HepG2 (cell line): ENCODE measurements at regions not wholly inside any gene's neighbourhood (a gene's known extent, or its start where the extent isn't known, plus 50 kb on each side); places are given as distances from the start of the nearest gene placed in this dataset.

Experiments
- ATF1 ChIP-seq: IDR thresholded peaks from 2 replicates; pipeline ENCODE4 v1.6.1; 2016; ENCODE audit warnings: mild to moderate bottlenecking, control low read depth
- CHCHD3 ChIP-seq: sonication (generic); formaldehyde crosslinking; IDR thresholded peaks from 2 replicates; pipeline ENCODE4 v1.8.0; 2022; ENCODE audit warnings: mild to moderate bottlenecking, missing genetic modification reagents, moderate library complexity
- CREB1 ChIP-seq, 2 experiments: fragments of 450-650 bp in 1 of 2; IDR thresholded peaks; 2 replicates each; pipeline ENCODE4 v1.6.1; 2016 to 2017; ENCODE audit warnings: control low read depth in 1 of 2, mild to moderate bottlenecking in 1 of 2, missing compliant biosample characterization in 1 of 2, missing genetic modification characterization in 1 of 2
- GABPA ChIP-seq, 2 experiments: IDR thresholded peaks; 2 replicates each; pipeline ENCODE4 v1.6.1; 2011 to 2016; ENCODE audit warnings: low read depth in 2 of 2, low read length in 1 of 2, missing biosample characterization in 1 of 2, missing genetic modification characterization in 1 of 2
- GPN1 ChIP-seq: sonication (generic); formaldehyde crosslinking; IDR thresholded peaks from 2 replicates; pipeline ENCODE4 v1.5.1; 2020; ENCODE audit warnings: missing genetic modification reagents, borderline replicate concordance
- HNF4A ChIP-seq: sonication (generic); formaldehyde crosslinking; IDR thresholded peaks from 2 replicates; pipeline ENCODE4 v1.4.0; 2020; ENCODE audit warnings: missing genetic modification reagents
- JUN ChIP-seq: sonication (generic); formaldehyde crosslinking; IDR thresholded peaks from 2 replicates; pipeline ENCODE4 v1.4.0; 2020; ENCODE audit warnings: mild to moderate bottlenecking, missing genetic modification reagents
- KAT8 ChIP-seq: IDR thresholded peaks from 2 replicates; pipeline ENCODE4 v1.6.1; 2016; ENCODE audit warnings: missing genetic modification reagents, missing compliant biosample characterization
- MATR3 ChIP-seq: sonication (generic); formaldehyde crosslinking; IDR thresholded peaks from 2 replicates; pipeline ENCODE4 v1.4.0; 2020; ENCODE audit warnings: missing genetic modification reagents
- NFRKB ChIP-seq: fragments of 450-650 bp; IDR thresholded peaks from 2 replicates; pipeline ENCODE4 v1.6.1; 2017
- SOX5 ChIP-seq: IDR thresholded peaks from 2 replicates; pipeline ENCODE4 v1.6.1; 2016; ENCODE audit warnings: borderline replicate concordance
- SP1 ChIP-seq, 2 experiments: fragments of 450-650 bp in 1 of 2; sonication (generic) in 1 of 2; formaldehyde crosslinking in 1 of 2; IDR thresholded peaks; 2 replicates each; pipeline versions ENCODE4 v1.4.0 to v1.6.1; 2016 to 2020; ENCODE audit warnings: missing genetic modification reagents in 1 of 2
- SRF ChIP-seq: IDR thresholded peaks from 2 replicates; pipeline ENCODE4 v1.6.1; 2011; ENCODE audit warnings: mild to moderate bottlenecking, low read depth, low read length, moderate library complexity
- TEAD3 ChIP-seq: optimal IDR thresholded peaks from 2 replicates; pipeline ENCODE3; 2016; ENCODE audit warnings: borderline replicate concordance
- ZBTB42 ChIP-seq: sonication (generic); formaldehyde crosslinking; IDR thresholded peaks from 2 replicates; pipeline ENCODE4 v1.5.0; 2020; ENCODE audit warnings: mild to moderate bottlenecking, missing genetic modification reagents
- ZMYM4 ChIP-seq: sonication (generic); formaldehyde crosslinking; IDR thresholded peaks from 2 replicates; pipeline ENCODE4 v1.8.1; 2023; ENCODE audit warnings: mild to moderate bottlenecking, missing genetic modification reagents
- ZNF24 ChIP-seq: fragments of 450-650 bp; IDR thresholded peaks from 2 replicates; pipeline ENCODE4 v1.6.1; 2017; ENCODE audit warnings: antibody characterized with exemption, mild to moderate bottlenecking
- ZNF354B ChIP-seq: sonication (generic); formaldehyde crosslinking; IDR thresholded peaks from 2 replicates; pipeline ENCODE4 v1.8.0; 2022; ENCODE audit warnings: mild to moderate bottlenecking, missing genetic modification reagents
- ZNF782 ChIP-seq: sonication (generic); formaldehyde crosslinking; IDR thresholded peaks from 2 replicates; pipeline ENCODE4 v1.4.0; 2020; ENCODE audit warnings: missing genetic modification reagents, mild to moderate bottlenecking, borderline replicate concordance
- TF ChIP-seq, protein P1 (sequence below): IDR thresholded peaks from 2 replicates; pipeline ENCODE4 v1.6.1; 2016; ENCODE audit warnings: missing biosample characterization, missing genetic modification reagents, low read depth
- TF ChIP-seq, protein P2 (sequence below): sonication (generic); formaldehyde crosslinking; IDR thresholded peaks from 2 replicates; pipeline ENCODE4 v1.5.0; 2020; ENCODE audit warnings: mild to moderate bottlenecking, missing genetic modification reagents
- TF ChIP-seq, protein P3 (sequence below): sonication (generic); formaldehyde crosslinking; conservative IDR thresholded peaks from 2 replicates; pipeline ENCODE4 v1.8.0; 2022; ENCODE audit warnings: mild to moderate bottlenecking, moderate library complexity, missing genetic modification reagents
- TF ChIP-seq, protein P4 (sequence below): sonication (generic); formaldehyde crosslinking; conservative IDR thresholded peaks from 2 replicates; pipeline ENCODE4 v1.4.0; 2020; ENCODE audit warnings: missing genetic modification reagents

DNA sequence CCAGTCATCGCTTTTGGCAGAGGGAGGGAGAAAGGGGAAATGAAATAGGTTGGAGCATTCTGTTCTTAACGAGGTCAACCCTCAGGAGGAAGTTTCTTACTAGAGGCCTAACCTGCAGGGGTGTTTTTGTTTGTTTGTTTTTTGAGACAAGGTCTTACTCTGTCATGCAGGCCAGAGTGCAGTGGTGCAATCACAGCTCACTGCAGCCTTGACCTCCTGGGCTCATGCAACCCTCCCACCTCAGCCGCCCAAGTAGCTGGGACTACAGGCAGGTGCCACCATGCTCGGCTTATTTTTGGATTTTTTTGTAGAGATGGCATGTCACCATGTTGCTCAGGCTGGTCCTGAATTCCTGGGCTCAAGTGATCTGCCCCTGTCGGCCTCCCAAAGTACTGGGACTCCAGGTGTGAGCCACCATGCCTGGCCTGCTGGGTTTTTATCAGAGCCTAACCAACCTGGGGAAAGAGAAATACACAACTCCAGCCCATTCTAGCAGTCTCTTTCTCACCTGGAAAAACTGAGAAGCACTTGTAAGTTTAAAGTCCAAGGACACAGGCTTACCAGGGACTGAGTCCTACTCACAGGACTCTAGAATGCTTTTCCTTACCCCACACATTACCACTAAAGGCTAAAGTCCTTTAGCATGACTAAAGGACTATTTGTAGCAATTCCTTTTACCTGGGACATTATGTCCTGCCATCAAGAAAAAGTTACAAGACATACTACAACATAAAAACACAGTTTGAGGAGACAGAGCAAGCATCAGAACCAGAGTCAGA lies 101.0 kb upstream of the EGFR start (continued):
- TF ChIP-seq MATR3 (CRISPR knock-in tag) (no peak), ZNF354B (CRISPR knock-in tag) (no peak), SP1 (IDR thresholded peaks at IDR 0.05) (no peak), SP1 (CRISPR knock-in tag; IDR thresholded peaks at IDR 0.05) (no peak), ZBTB42 (CRISPR knock-in tag) (no peak), ZNF24 (no peak), GABPA (IDR thresholded peaks at IDR 0.05; ENCODE audit: low read depth, low read length) (no peak), GABPA (CRISPR knock-in tag; IDR thresholded peaks at IDR 0.05; ENCODE audit: low read depth) (0 out of 2 replicates have a peak, but pooled peaks have one; percentile 22), CHCHD3 (CRISPR knock-in tag) (no peak), SRF (no peak), GPN1 (no peak), CREB1 (IDR thresholded peaks at IDR 0.05) (no peak), CREB1 (CRISPR knock-in tag; IDR thresholded peaks at IDR 0.05) (0 out of 2 replicates have a peak, but pooled peaks have one; percentile 13), SOX5 (CRISPR knock-in tag) (peak; percentile 50; the same call in 1 of the 2 replicates), JUN (CRISPR knock-in tag) (no peak), TEAD3 (CRISPR knock-in tag) (no peak), ATF1 (no peak), HNF4A (CRISPR knock-in tag) (peak; percentile 78), KAT8 (CRISPR knock-in tag) (peak; percentile 31; the same call in 1 of the 2 replicates), ZMYM4 (CRISPR knock-in tag) (peak; percentile 79), NFRKB (no peak), ZNF782 (no peak)
- TF ChIP-seq, protein P1, sequence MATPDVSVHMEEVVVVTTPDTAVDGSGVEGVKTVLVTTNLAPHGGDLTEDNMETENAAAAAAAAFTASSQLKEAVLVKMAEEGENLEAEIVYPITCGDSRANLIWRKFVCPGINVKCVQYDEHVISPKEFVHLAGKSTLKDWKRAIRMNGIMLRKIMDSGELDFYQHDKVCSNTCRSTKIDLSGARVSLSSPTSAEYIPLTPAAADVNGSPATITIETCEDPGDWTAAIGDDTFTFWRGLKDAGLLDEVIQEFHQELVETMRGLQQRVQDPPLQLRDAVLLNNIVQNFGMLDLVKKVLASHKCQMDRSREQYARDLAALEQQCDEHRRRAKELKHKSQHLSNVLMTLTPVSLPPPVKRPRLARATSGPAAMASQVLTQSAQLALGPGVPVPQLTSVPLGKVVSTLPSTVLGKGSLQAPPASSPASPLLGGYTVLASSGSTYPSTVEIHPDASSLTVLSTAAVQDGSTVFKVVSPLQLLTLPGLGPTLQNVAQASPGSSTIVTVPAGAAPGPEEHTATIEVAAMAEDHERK (CRISPR knock-in tag): no peak
- TF ChIP-seq, protein P2, sequence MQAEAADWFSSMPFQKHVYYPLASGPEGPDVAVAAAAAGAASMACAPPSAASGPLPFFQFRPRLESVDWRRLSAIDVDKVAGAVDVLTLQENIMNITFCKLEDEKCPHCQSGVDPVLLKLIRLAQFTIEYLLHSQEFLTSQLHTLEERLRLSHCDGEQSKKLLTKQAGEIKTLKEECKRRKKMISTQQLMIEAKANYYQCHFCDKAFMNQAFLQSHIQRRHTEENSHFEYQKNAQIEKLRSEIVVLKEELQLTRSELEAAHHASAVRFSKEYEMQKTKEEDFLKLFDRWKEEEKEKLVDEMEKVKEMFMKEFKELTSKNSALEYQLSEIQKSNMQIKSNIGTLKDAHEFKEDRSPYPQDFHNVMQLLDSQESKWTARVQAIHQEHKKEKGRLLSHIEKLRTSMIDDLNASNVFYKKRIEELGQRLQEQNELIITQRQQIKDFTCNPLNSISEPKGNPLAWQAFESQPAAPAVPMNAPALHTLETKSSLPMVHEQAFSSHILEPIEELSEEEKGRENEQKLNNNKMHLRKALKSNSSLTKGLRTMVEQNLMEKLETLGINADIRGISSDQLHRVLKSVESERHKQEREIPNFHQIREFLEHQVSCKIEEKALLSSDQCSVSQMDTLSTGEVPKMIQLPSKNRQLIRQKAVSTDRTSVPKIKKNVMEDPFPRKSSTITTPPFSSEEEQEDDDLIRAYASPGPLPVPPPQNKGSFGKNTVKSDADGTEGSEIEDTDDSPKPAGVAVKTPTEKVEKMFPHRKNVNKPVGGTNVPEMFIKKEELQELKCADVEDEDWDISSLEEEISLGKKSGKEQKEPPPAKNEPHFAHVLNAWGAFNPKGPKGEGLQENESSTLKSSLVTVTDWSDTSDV (CRISPR knock-in tag): no peak
- TF ChIP-seq, protein P3, sequence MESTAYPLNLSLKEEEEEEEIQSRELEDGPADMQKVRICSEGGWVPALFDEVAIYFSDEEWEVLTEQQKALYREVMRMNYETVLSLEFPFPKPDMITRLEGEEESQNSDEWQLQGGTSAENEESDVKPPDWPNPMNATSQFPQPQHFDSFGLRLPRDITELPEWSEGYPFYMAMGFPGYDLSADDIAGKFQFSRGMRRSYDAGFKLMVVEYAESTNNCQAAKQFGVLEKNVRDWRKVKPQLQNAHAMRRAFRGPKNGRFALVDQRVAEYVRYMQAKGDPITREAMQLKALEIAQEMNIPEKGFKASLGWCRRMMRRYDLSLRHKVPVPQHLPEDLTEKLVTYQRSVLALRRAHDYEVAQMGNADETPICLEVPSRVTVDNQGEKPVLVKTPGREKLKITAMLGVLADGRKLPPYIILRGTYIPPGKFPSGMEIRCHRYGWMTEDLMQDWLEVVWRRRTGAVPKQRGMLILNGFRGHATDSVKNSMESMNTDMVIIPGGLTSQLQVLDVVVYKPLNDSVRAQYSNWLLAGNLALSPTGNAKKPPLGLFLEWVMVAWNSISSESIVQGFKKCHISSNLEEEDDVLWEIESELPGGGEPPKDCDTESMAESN: no peak
- TF ChIP-seq, protein P4, sequence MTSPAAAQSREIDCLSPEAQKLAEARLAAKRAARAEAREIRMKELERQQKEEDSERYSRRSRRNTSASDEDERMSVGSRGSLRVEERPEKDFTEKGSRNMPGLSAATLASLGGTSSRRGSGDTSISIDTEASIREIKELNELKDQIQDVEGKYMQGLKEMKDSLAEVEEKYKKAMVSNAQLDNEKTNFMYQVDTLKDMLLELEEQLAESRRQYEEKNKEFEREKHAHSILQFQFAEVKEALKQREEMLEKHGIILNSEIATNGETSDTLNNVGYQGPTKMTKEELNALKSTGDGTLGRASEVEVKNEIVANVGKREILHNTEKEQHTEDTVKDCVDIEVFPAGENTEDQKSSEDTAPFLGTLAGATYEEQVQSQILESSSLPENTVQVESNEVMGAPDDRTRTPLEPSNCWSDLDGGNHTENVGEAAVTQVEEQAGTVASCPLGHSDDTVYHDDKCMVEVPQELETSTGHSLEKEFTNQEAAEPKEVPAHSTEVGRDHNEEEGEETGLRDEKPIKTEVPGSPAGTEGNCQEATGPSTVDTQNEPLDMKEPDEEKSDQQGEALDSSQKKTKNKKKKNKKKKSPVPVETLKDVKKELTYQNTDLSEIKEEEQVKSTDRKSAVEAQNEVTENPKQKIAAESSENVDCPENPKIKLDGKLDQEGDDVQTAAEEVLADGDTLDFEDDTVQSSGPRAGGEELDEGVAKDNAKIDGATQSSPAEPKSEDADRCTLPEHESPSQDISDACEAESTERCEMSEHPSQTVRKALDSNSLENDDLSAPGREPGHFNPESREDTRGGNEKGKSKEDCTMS (CRISPR knock-in tag): no peak
